ENCODE measurements at regions not wholly inside any gene's neighbourhood (a gene's known extent, or its start where the extent isn't known, plus 50 kb on each side); places are given as distances from the start of the nearest gene placed in this dataset.

- Histone ChIP-seq H3K4me2 (ENCODE audit: low read length) (no peak overlapping the region), H3K4me3 (ENCODE audit: low read depth, low read length, poor library complexity, severe bottlenecking) (no peak overlapping the region), H3K9ac (ENCODE audit: low read length) (no peak overlapping the region), H3K36me3 (ENCODE audit: insufficient read depth, low read length) (no peaks in the 10 kb centered on the region), H3K27ac (ENCODE audit: low read depth, low read length, poor library complexity, severe bottlenecking) (no peak overlapping the region), H3F3A (ENCODE audit: insufficient read depth, low read length) (no peaks in the 10 kb centered on the region), H3K9me3 (ENCODE audit: low read length) (no peaks in the 10 kb centered on the region), H3K4me1 (ENCODE audit: insufficient read depth, low read length, severe bottlenecking) (no peaks in the 10 kb centered on the region), H3K79me2 (ENCODE audit: insufficient read depth, low read length) (no peaks in the 10 kb centered on the region), H4K20me1 (ENCODE audit: insufficient read depth, low read length) (no peaks in the 10 kb centered on the region), H2AFZ (ENCODE audit: low read length) (no peak overlapping the region), H3K9me2 (ENCODE audit: low read depth, low read length) (no peaks in the 10 kb centered on the region), H3K27me3 (ENCODE audit: insufficient read depth, low read length) (no peaks in the 10 kb centered on the region)
- TF ChIP-seq CTCF (IDR thresholded peaks at IDR 0.05; ENCODE audit: low read length) = no peak
- TF ChIP-seq EZH2 (IDR thresholded peaks at IDR 0.05; ENCODE audit: borderline replicate concordance, low read length) = no peak
Observed at GRCh38 chr2:16404146-16404545, 261.5 kb downstream of the CYRIA start.

GRCh38 chr2:16402891-16403290 lies 262.7 kb downstream of the CYRIA start:
- no peaks in the 10 kb centered on the region for H3K79me2 ChIP-seq (ENCODE audit: insufficient read depth, low read length)
- H3K4me3 ChIP-seq (ENCODE audit: low read depth, low read length, poor library complexity, severe bottlenecking) = no peak overlapping the region
- H3K9ac ChIP-seq (ENCODE audit: low read length) = no peak overlapping the region
- TF ChIP-seq EZH2 (IDR thresholded peaks at IDR 0.05; ENCODE audit: borderline replicate concordance, low read length) (no peak), CTCF (IDR thresholded peaks at IDR 0.05; ENCODE audit: low read length) (no peak)
- no peaks in the 10 kb centered on the region for H3F3A ChIP-seq (ENCODE audit: insufficient read depth, low read length)
- H3K4me1 ChIP-seq (ENCODE audit: insufficient read depth, low read length, severe bottlenecking) = no peaks in the 10 kb centered on the region
- H3K27ac ChIP-seq (ENCODE audit: low read depth, low read length, poor library complexity, severe bottlenecking) = no peak overlapping the region
- no peak overlapping the region for H3K4me2 ChIP-seq (ENCODE audit: low read length)
- H2AFZ ChIP-seq (ENCODE audit: low read length) = no peak overlapping the region
- no peaks in the 10 kb centered on the region for H3K27me3 ChIP-seq (ENCODE audit: insufficient read depth, low read length)
- no peaks in the 10 kb centered on the region for H3K9me2 ChIP-seq (ENCODE audit: low read depth, low read length)
- no peaks in the 10 kb centered on the region for H4K20me1 ChIP-seq (ENCODE audit: insufficient read depth, low read length)
- H3K36me3 ChIP-seq (ENCODE audit: insufficient read depth, low read length) = no peaks in the 10 kb centered on the region
- H3K9me3 ChIP-seq (ENCODE audit: low read length) = no peaks in the 10 kb centered on the region

GRCh38 chr2:16401761-16402300 lies 263.8 kb downstream of the CYRIA start:
- Histone ChIP-seq H3K27ac (ENCODE audit: low read depth, low read length, poor library complexity, severe bottlenecking) (no peak overlapping the region), H2AFZ (ENCODE audit: low read length) (no peak overlapping the region), H3K9me3 (ENCODE audit: low read length) (no peaks in the 10 kb centered on the region), H3K4me2 (ENCODE audit: low read length) (no peak overlapping the region), H3K79me2 (ENCODE audit: insufficient read depth, low read length) (no peaks in the 10 kb centered on the region), H3K27me3 (ENCODE audit: insufficient read depth, low read length) (no peaks in the 10 kb centered on the region), H3F3A (ENCODE audit: insufficient read depth, low read length) (no peaks in the 10 kb centered on the region), H4K20me1 (ENCODE audit: insufficient read depth, low read length) (no peaks in the 10 kb centered on the region), H3K36me3 (ENCODE audit: insufficient read depth, low read length) (no peaks in the 10 kb centered on the region), H3K9me2 (ENCODE audit: low read depth, low read length) (no peaks in the 10 kb centered on the region), H3K4me3 (ENCODE audit: low read depth, low read length, poor library complexity, severe bottlenecking) (no peak overlapping the region), H3K9ac (ENCODE audit: low read length) (no peak overlapping the region), H3K4me1 (ENCODE audit: insufficient read depth, low read length, severe bottlenecking) (no peaks in the 10 kb centered on the region)
- TF ChIP-seq EZH2 (IDR thresholded peaks at IDR 0.05; ENCODE audit: borderline replicate concordance, low read length) (no peak), CTCF (IDR thresholded peaks at IDR 0.05; ENCODE audit: low read length) (no peak)
